HL-60 (cell line): ENCODE measurements at regions not wholly inside any gene's neighbourhood (a gene's known extent, or its start where the extent isn't known, plus 50 kb on each side); places are given as distances from the start of the nearest gene placed in this dataset.

ENCODE experiments used
- DNase-seq, 2 experiments: peaks; one replicate each; pipeline ENCODE4 v3.0.0-alpha.2; 2010 to 2020; ENCODE audit warnings: low read depth in 1 of 2, low spot score in 1 of 2
- H3K27ac ChIP-seq: fragments of 250-450 bp; sonication (Bioruptor Pico); replicated peaks from 2 replicates; pipeline ENCODE4 v1.5.1; 2020; ENCODE audit warnings: mild to moderate bottlenecking, moderate library complexity
- H3K27me3 ChIP-seq: fragments of 250-450 bp; sonication (Bioruptor Pico); 2 replicates; pipeline ENCODE4 v1.5.1; 2021; ENCODE audit warnings: mild to moderate bottlenecking, moderate library complexity; ENCODE audit not compliant: insufficient read depth, poor library complexity, severe bottlenecking
- H3K4me3 ChIP-seq: replicated peaks from 2 replicates; pipeline ENCODE4 v1.5.1; 2011; ENCODE audit warnings: mild to moderate bottlenecking, control low read depth, low read length; ENCODE audit not compliant: insufficient read depth
- GABPA ChIP-seq: IDR thresholded peaks from 2 replicates; pipeline ENCODE4 v1.6.1; 2012; ENCODE audit warnings: low read depth
- POLR2AphosphoS5 ChIP-seq: IDR thresholded peaks from 2 replicates; pipeline ENCODE4 v1.6.1; 2012; ENCODE audit warnings: low read depth
- SPI1 ChIP-seq: IDR thresholded peaks from 2 replicates; pipeline ENCODE4 v1.6.1; 2012; ENCODE audit warnings: low read depth, mild to moderate bottlenecking, borderline replicate concordance
- TF ChIP-seq, protein P1 (sequence below): IDR thresholded peaks from one replicate; pipeline ENCODE4 v1.5.1; 2011; ENCODE audit warnings: low read length, control low read depth, inconsistent platforms; ENCODE audit not compliant: insufficient read depth
- TF ChIP-seq, protein P2 (sequence below): IDR thresholded peaks from 2 replicates; pipeline ENCODE4 v1.6.1; 2012; ENCODE audit warnings: low read depth; ENCODE audit not compliant: insufficient replicate concordance

DNA sequence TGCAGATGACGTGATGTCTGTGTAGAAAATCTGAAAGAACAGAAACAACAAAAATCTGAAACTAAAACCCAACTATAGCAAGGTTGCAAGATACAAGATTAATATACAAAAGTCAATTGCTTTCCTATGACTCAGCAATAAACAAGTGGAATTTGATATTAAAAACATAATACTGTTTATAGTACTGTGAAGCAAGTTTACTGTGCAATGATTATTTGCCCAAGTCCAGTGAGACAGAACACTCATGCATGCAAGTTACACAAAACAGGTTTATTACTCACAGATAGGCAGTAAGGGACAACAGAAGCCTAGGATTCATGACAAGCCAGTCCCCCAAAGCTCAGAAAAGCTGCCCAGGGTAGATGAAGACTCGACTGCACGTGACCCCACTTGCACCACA is 62.4 kb upstream of the RAB4A start:
- TF ChIP-seq, protein P1, sequence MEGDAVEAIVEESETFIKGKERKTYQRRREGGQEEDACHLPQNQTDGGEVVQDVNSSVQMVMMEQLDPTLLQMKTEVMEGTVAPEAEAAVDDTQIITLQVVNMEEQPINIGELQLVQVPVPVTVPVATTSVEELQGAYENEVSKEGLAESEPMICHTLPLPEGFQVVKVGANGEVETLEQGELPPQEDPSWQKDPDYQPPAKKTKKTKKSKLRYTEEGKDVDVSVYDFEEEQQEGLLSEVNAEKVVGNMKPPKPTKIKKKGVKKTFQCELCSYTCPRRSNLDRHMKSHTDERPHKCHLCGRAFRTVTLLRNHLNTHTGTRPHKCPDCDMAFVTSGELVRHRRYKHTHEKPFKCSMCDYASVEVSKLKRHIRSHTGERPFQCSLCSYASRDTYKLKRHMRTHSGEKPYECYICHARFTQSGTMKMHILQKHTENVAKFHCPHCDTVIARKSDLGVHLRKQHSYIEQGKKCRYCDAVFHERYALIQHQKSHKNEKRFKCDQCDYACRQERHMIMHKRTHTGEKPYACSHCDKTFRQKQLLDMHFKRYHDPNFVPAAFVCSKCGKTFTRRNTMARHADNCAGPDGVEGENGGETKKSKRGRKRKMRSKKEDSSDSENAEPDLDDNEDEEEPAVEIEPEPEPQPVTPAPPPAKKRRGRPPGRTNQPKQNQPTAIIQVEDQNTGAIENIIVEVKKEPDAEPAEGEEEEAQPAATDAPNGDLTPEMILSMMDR = no peak
- TF ChIP-seq, protein P2, sequence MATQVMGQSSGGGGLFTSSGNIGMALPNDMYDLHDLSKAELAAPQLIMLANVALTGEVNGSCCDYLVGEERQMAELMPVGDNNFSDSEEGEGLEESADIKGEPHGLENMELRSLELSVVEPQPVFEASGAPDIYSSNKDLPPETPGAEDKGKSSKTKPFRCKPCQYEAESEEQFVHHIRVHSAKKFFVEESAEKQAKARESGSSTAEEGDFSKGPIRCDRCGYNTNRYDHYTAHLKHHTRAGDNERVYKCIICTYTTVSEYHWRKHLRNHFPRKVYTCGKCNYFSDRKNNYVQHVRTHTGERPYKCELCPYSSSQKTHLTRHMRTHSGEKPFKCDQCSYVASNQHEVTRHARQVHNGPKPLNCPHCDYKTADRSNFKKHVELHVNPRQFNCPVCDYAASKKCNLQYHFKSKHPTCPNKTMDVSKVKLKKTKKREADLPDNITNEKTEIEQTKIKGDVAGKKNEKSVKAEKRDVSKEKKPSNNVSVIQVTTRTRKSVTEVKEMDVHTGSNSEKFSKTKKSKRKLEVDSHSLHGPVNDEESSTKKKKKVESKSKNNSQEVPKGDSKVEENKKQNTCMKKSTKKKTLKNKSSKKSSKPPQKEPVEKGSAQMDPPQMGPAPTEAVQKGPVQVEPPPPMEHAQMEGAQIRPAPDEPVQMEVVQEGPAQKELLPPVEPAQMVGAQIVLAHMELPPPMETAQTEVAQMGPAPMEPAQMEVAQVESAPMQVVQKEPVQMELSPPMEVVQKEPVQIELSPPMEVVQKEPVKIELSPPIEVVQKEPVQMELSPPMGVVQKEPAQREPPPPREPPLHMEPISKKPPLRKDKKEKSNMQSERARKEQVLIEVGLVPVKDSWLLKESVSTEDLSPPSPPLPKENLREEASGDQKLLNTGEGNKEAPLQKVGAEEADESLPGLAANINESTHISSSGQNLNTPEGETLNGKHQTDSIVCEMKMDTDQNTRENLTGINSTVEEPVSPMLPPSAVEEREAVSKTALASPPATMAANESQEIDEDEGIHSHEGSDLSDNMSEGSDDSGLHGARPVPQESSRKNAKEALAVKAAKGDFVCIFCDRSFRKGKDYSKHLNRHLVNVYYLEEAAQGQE = no peak
- no peak for TF ChIP-seq SPI1
- no peak for TF ChIP-seq POLR2AphosphoS5
- TF ChIP-seq GABPA = no peak
- no peak overlapping the region for H3K4me3 ChIP-seq
- no peaks in the 10 kb centered on the region for H3K27me3 ChIP-seq
- DNase-seq = no peak
- no peak overlapping the region for H3K27ac ChIP-seq

DNA sequence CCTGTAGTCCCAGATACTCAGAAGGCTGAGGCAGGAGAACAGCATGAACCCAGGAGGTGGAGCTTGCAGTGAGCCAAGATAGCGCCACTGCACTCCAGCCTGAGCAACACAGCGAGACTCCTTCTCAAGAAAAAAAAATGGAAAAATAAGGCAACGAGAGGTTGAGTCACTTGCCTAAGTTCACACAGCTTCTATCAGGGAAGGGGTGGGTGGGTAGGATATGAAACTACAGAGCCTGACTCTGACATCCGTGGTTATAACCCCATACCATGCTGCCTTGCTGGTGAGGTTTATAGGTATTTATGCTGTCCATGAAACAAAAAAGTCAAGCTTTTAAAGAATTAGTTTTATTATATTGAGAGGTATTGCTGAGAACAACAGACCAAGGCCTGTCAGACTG is 61.5 kb upstream of the RAB4A start:
- Histone ChIP-seq H3K27me3 (no peaks in the 10 kb centered on the region), H3K27ac (no peak overlapping the region), H3K4me3 (no peak overlapping the region)
- TF ChIP-seq, protein P1 = no peak
- TF ChIP-seq GABPA (no peak), SPI1 (no peak), POLR2AphosphoS5 (no peak)
- TF ChIP-seq, protein P2 = no peak
- no peak for DNase-seq

DNA sequence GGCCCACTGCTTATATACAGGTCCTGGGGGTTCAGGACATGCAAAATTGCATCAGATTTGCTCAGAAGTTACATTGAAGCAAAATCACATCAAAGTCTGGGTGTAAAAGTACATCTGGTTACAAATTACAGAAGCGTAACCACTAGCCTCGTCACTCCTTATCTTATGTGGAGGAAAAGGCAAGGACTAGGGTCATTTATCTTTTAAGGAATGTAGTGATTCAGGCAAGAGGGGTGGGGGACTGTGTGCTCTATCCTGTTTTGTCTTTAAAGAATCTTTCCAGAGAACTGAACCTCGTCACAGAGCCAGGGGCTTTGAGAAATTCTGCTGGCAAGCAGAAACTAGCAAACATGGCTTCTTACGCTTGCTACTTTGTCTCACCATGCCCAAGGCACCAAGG is 61.1 kb upstream of the RAB4A start:
- TF ChIP-seq SPI1 (no peak), GABPA (no peak), POLR2AphosphoS5 (no peak)
- TF ChIP-seq, protein P1 = no peak
- TF ChIP-seq, protein P2 = no peak
- DNase-seq = no peak
- no peak overlapping the region for H3K27ac ChIP-seq
- H3K4me3 ChIP-seq = no peak overlapping the region
- H3K27me3 ChIP-seq = no peaks in the 10 kb centered on the region
